ENCODE measurements at regions not wholly inside any gene's neighbourhood (a gene's known extent, or its start where the extent isn't known, plus 50 kb on each side); places are given as distances from the start of the nearest gene placed in this dataset.
A peak's percentile ranks its signal among the peaks of the same experiment; 100 is the strongest.
"Not testable (repeated sequence)": the region's sequence is repeated elsewhere in the genome, so short reads cannot be mapped to it uniquely, and the experiment has no call there.

DNA sequence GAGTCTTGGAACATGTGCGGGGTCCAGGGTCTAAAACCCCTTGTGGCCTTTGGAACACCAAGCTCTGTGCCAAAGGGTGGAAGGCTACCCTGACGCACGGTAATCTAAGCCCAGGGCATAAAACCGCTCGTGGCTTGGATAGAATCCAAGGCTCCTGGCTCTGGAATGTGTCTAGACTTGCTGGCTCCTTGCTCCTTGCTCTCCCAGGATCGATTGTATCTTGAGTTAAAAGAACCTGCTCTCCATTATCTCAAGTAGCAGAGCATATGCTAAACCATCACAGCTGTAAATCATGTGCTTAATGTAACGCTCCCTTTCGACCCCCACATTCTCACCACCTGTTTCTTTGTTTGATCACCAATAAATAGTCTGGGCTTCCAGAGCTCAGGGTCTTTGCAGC lies 50.3 kb downstream of the TLCD4 start:
- not testable (repeated sequence) for H3K27me3 ChIP-seq (ENCODE audit: control insufficient read depth, insufficient read depth, low read length); H3K4me1 ChIP-seq (ENCODE audit: control insufficient read depth, insufficient read depth, low read length); H3K9me3 ChIP-seq (replicated peaks; ENCODE audit: control insufficient read depth, low read depth, low read length); DNase-seq; H3K27ac ChIP-seq (ENCODE audit: low read length); H3K36me3 ChIP-seq (ENCODE audit: control insufficient read depth, insufficient read depth, low read length); H3K4me3 ChIP-seq (ENCODE audit: low read length)
- 32% methylated on average over 4 of the region's 8 CpGs for WGBS (ENCODE audit: insufficient coverage)

- H3K27ac ChIP-seq (ENCODE audit: low read length): no peak overlapping the region
- H3K4me3 ChIP-seq (ENCODE audit: low read length): no peak overlapping the region
- no peak for DNase-seq
- H3K27me3 ChIP-seq (ENCODE audit: control insufficient read depth, insufficient read depth, low read length): no peaks in the 10 kb centered on the region
- no CpG with 5 or more reads among the region's 2 CpGs for WGBS (ENCODE audit: insufficient coverage)
- no peaks in the 10 kb centered on the region for H3K36me3 ChIP-seq (ENCODE audit: control insufficient read depth, insufficient read depth, low read length)
- peaks cover 5% of the 10 kb centered on the region for H3K9me3 ChIP-seq (replicated peaks; ENCODE audit: control insufficient read depth, low read depth, low read length)
- no peaks in the 10 kb centered on the region for H3K4me1 ChIP-seq (ENCODE audit: control insufficient read depth, insufficient read depth, low read length)
Measured at GRCh38 chr1:95168028-95168427, 50.9 kb downstream of the TLCD4 start.

DNA sequence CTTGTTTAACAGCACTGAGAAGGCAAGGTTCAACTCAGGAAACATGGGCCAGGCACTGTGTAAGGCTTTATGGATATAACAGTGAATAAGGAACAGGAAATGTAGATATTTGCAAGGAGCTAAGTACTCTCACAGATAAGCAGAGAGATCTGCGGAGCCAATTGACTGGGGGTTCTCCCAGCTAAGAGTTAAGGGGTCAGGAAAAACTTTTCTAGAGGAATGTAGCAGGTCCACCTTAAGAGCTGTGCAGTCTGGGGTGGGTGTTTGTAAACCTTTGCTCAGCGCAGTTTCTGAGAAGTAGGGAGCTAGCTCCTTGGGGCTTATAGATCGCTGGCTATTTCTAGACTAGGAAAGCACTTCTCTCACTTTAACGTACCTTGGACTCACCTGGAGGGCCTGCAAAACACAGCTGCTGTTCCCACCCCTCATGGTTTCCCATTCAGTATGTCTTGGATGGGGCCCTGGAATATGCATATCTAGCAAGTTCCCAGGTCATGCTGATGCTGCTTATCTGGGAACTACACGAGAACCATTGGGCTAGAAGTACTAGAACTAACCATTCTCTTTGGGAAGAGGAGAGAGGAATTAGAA lies 51.7 kb downstream of the TLCD4 start:
- H3K4me3 ChIP-seq (ENCODE audit: low read length): no peak overlapping the region
- peaks cover 2% of the 10 kb centered on the region for H3K9me3 ChIP-seq (replicated peaks; ENCODE audit: control insufficient read depth, low read depth, low read length)
- H3K36me3 ChIP-seq (ENCODE audit: control insufficient read depth, insufficient read depth, low read length): no peaks in the 10 kb centered on the region
- no peaks in the 10 kb centered on the region for H3K4me1 ChIP-seq (ENCODE audit: control insufficient read depth, insufficient read depth, low read length)
- no peak overlapping the region for H3K27ac ChIP-seq (ENCODE audit: low read length)
- 60% methylated on average over 2 of the region's 5 CpGs for WGBS (ENCODE audit: insufficient coverage)
- no peaks in the 10 kb centered on the region for H3K27me3 ChIP-seq (ENCODE audit: control insufficient read depth, insufficient read depth, low read length)
- DNase-seq: no peak

DNA sequence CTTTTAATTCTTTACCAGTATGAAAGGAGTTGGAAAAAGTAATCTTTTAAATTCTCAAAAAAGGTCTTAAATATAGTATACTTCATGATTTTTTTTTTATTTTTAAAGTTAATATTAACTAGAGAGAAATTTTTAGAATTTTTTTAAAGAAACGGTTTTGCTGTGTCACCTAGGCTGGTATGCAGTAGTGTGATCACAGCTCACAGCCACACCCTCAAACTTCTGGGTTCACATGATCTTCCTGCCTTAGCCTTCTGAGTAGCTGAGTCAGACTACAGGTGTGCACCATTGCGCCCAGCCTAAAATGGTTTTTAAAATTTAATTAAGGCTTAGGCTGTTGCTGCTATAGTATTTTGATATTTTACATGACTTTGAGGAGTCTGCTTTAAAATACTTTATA lies 52.4 kb downstream of the TLCD4 start:
- no peak overlapping the region for H3K4me3 ChIP-seq (ENCODE audit: low read length)
- no peaks in the 10 kb centered on the region for H3K4me1 ChIP-seq (ENCODE audit: control insufficient read depth, insufficient read depth, low read length)
- WGBS (ENCODE audit: insufficient coverage): no CpG with 5 or more reads among the region's 2 CpGs
- no peaks in the 10 kb centered on the region for H3K9me3 ChIP-seq (replicated peaks; ENCODE audit: control insufficient read depth, low read depth, low read length)
- H3K27me3 ChIP-seq (ENCODE audit: control insufficient read depth, insufficient read depth, low read length): no peaks in the 10 kb centered on the region
- H3K27ac ChIP-seq (ENCODE audit: low read length): no peak overlapping the region
- DNase-seq: no peak
- H3K36me3 ChIP-seq (ENCODE audit: control insufficient read depth, insufficient read depth, low read length): no peaks in the 10 kb centered on the region

DNA sequence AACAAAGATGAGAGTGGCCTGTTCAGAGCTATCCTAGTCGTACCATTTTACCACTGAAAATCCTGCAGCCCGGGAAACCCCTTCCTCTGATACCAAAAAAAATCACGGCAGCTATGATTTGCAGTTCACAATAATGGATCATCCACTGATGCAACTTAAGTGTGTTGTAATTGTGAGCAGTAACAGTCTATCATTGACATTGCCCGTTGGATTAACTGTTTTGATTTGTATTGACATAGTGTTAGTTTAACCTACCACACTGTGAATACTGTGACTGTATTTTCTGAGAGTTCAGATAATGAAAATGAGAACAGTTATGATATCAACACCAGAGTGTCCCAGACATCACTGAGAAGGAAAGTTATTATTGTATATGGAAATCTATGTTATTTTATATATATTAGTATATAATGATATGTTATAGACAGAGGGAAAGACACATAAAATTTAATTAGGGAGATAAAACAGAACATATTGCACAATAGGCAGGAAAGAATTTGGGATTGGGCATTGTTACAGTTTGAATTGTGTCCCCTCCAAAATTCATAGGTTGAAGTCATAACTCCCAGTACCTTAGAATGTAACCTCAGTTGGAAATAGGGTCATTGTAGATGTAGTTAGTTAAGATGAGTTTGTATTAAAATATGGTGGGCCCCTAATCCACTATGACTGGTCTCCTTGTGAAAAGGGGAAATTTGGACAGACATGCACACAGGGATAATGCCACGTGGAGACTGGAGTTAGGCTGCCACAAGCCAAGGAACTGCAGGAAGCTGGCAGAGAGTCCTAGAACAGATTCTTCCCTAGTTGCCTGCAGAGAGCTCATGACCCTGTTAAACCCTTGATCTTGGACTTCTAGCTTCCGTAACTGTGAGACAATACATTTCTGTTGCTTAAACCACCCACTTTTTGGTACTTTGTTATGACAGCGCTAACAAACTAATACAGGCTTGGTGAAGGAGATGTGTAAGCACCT lies 54.4 kb downstream of the TLCD4 start:
- no peak for DNase-seq
- WGBS (ENCODE audit: insufficient coverage): 63% methylated on average over 2 of the region's 7 CpGs
- H3K9me3 ChIP-seq (replicated peaks; ENCODE audit: control insufficient read depth, low read depth, low read length): no peaks in the 10 kb centered on the region
- no peak overlapping the region for H3K4me3 ChIP-seq (ENCODE audit: low read length)
- no peaks in the 10 kb centered on the region for H3K36me3 ChIP-seq (ENCODE audit: control insufficient read depth, insufficient read depth, low read length)
- H3K27ac ChIP-seq (ENCODE audit: low read length): no peak overlapping the region
- H3K4me1 ChIP-seq (ENCODE audit: control insufficient read depth, insufficient read depth, low read length): no peaks in the 10 kb centered on the region
- H3K27me3 ChIP-seq (ENCODE audit: control insufficient read depth, insufficient read depth, low read length): no peaks in the 10 kb centered on the region

DNA sequence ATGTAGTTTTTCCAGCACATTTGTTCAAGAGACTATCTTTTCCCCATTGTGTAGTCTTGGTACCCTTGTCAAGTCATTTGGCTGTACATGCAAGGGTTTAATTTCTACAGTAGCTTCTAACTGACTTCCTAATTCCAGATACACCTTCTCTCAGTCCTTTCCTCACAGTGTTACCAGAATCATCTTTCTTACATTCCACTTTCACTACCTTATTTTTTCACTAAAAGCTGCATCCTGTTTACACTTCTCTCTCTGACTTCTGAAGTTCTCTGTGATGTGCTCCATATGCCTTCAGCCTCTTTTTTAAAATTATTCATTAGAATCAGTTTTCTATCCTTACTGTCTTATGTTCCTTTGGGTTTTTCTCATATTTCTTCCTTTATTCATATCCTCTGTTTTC lies 57.1 kb upstream of the RWDD3 start:
- no peaks in the 10 kb centered on the region for H3K36me3 ChIP-seq (ENCODE audit: control insufficient read depth, insufficient read depth, low read length)
- H3K4me1 ChIP-seq (ENCODE audit: control insufficient read depth, insufficient read depth, low read length): no peaks in the 10 kb centered on the region
- no peak overlapping the region for H3K27ac ChIP-seq (ENCODE audit: low read length)
- H3K27me3 ChIP-seq (ENCODE audit: control insufficient read depth, insufficient read depth, low read length): no peaks in the 10 kb centered on the region
- H3K9me3 ChIP-seq (replicated peaks; ENCODE audit: control insufficient read depth, low read depth, low read length): no peaks in the 10 kb centered on the region
- peak; percentile 14 for DNase-seq
- H3K4me3 ChIP-seq (ENCODE audit: low read length): no peak overlapping the region

- Histone ChIP-seq H3K4me1 (ENCODE audit: control insufficient read depth, insufficient read depth, low read length) (no peaks in the 10 kb centered on the region), H3K27ac (ENCODE audit: low read length) (no peak overlapping the region), H3K4me3 (ENCODE audit: low read length) (no peak overlapping the region), H3K36me3 (ENCODE audit: control insufficient read depth, insufficient read depth, low read length) (no peaks in the 10 kb centered on the region), H3K27me3 (ENCODE audit: control insufficient read depth, insufficient read depth, low read length) (no peaks in the 10 kb centered on the region), H3K9me3 (replicated peaks; ENCODE audit: control insufficient read depth, low read depth, low read length) (no peaks in the 10 kb centered on the region)
- WGBS (ENCODE audit: insufficient coverage): 60% methylated on average over 1 of the region's 2 CpGs
- DNase-seq: no peak
Measured at GRCh38 chr1:95179205-95179986, 54.6 kb upstream of the RWDD3 start.

- Histone ChIP-seq H3K27me3 (ENCODE audit: control insufficient read depth, insufficient read depth, low read length) (no peaks in the 10 kb centered on the region), H3K36me3 (ENCODE audit: control insufficient read depth, insufficient read depth, low read length) (no peaks in the 10 kb centered on the region), H3K4me3 (ENCODE audit: low read length) (no peak overlapping the region), H3K4me1 (ENCODE audit: control insufficient read depth, insufficient read depth, low read length) (no peaks in the 10 kb centered on the region), H3K27ac (ENCODE audit: low read length) (no peak overlapping the region), H3K9me3 (replicated peaks; ENCODE audit: control insufficient read depth, low read depth, low read length) (no peaks in the 10 kb centered on the region)
- DNase-seq: no peak
- no CpG with 5 or more reads among the region's 2 CpGs for WGBS (ENCODE audit: insufficient coverage)
Measured at GRCh38 chr1:95180371-95180770, 53.6 kb upstream of the RWDD3 start.

- no peaks in the 10 kb centered on the region for H3K4me1 ChIP-seq (ENCODE audit: control insufficient read depth, insufficient read depth, low read length)
- H3K4me3 ChIP-seq (ENCODE audit: low read length): no peak overlapping the region
- no peaks in the 10 kb centered on the region for H3K9me3 ChIP-seq (replicated peaks; ENCODE audit: control insufficient read depth, low read depth, low read length)
- DNase-seq: no peak
- H3K27ac ChIP-seq (ENCODE audit: low read length): no peak overlapping the region
- H3K36me3 ChIP-seq (ENCODE audit: control insufficient read depth, insufficient read depth, low read length): no peaks in the 10 kb centered on the region
- H3K27me3 ChIP-seq (ENCODE audit: control insufficient read depth, insufficient read depth, low read length): no peaks in the 10 kb centered on the region
Measured at GRCh38 chr1:95181096-95181495, 52.9 kb upstream of the RWDD3 start.

- Histone ChIP-seq H3K36me3 (ENCODE audit: control insufficient read depth, insufficient read depth, low read length) (no peaks in the 10 kb centered on the region), H3K27ac (ENCODE audit: low read length) (no peak overlapping the region)
- peak; percentile 55 for DNase-seq
Measured at GRCh38 chr1:95183952-95184351, 50.1 kb upstream of the RWDD3 start.

More at GRCh38 chr1:95183952-95184351, 50.1 kb upstream of the RWDD3 start:
- H3K4me3 ChIP-seq (ENCODE audit: low read length): no peak overlapping the region
- no peaks in the 10 kb centered on the region for H3K4me1 ChIP-seq (ENCODE audit: control insufficient read depth, insufficient read depth, low read length)
- no peaks in the 10 kb centered on the region for H3K9me3 ChIP-seq (replicated peaks; ENCODE audit: control insufficient read depth, low read depth, low read length)
- H3K27me3 ChIP-seq (ENCODE audit: control insufficient read depth, insufficient read depth, low read length): no peaks in the 10 kb centered on the region

Data from muscle of leg (tissue), 3 donors.